ENCODE measurements at regions not wholly inside any gene's neighbourhood (a gene's known extent, or its start where the extent isn't known, plus 50 kb on each side); places are given as distances from the start of the nearest gene placed in this dataset.

- TF ChIP-seq POLR2A (IDR thresholded peaks at IDR 0.05): no peak
- no peak for TF ChIP-seq CTCF (IDR thresholded peaks at IDR 0.05)
- Histone ChIP-seq H3K4me1 (no peaks in the 10 kb centered on the region), H3K36me3 (no peaks in the 10 kb centered on the region), H3K4me3 (no peak overlapping the region), H3K27me3 (no peaks in the 10 kb centered on the region), H3K9me3 (no peaks in the 10 kb centered on the region), H3K27ac (no peak overlapping the region)
- DNase-seq: no peak
Measured at GRCh38 chr9:99478469-99479027, 256.5 kb downstream of the SEC61B start.

- no peak for DNase-seq
- Histone ChIP-seq H3K9me3 (no peaks in the 10 kb centered on the region), H3K4me3 (no peak overlapping the region), H3K36me3 (no peaks in the 10 kb centered on the region), H3K27me3 (no peaks in the 10 kb centered on the region), H3K4me1 (no peaks in the 10 kb centered on the region), H3K27ac (no peak overlapping the region)
- no peak for TF ChIP-seq POLR2A (IDR thresholded peaks at IDR 0.05)
- TF ChIP-seq CTCF (IDR thresholded peaks at IDR 0.05): no peak
Measured at GRCh38 chr9:99479929-99480328, 257.8 kb downstream of the SEC61B start.

- no peak overlapping the region for H3K4me3 ChIP-seq
- TF ChIP-seq CTCF (IDR thresholded peaks at IDR 0.05) (no peak), POLR2A (IDR thresholded peaks at IDR 0.05) (no peak)
- H3K4me1 ChIP-seq: no peaks in the 10 kb centered on the region
- H3K27ac ChIP-seq: no peak overlapping the region
- no peaks in the 10 kb centered on the region for H3K36me3 ChIP-seq
- H3K27me3 ChIP-seq: no peaks in the 10 kb centered on the region
- no peaks in the 10 kb centered on the region for H3K9me3 ChIP-seq
- no peak for DNase-seq
Measured at GRCh38 chr9:99485459-99485858, 263.4 kb downstream of the SEC61B start.

- TF ChIP-seq CTCF (IDR thresholded peaks at IDR 0.05) (no peak), POLR2A (IDR thresholded peaks at IDR 0.05) (no peak)
- Histone ChIP-seq H3K4me1 (no peaks in the 10 kb centered on the region), H3K27ac (no peak overlapping the region), H3K27me3 (no peaks in the 10 kb centered on the region), H3K36me3 (no peaks in the 10 kb centered on the region), H3K9me3 (no peaks in the 10 kb centered on the region), H3K4me3 (no peak overlapping the region)
- DNase-seq: no peak
Measured at GRCh38 chr9:99486684-99487083, 264.6 kb downstream of the SEC61B start.

- no peaks in the 10 kb centered on the region for H3K27me3 ChIP-seq
- H3K4me3 ChIP-seq: no peak overlapping the region
- TF ChIP-seq POLR2A (IDR thresholded peaks at IDR 0.05): no peak
- no peak for TF ChIP-seq CTCF (IDR thresholded peaks at IDR 0.05)
- no peak for DNase-seq
- H3K27ac ChIP-seq: no peak overlapping the region
- no peaks in the 10 kb centered on the region for H3K4me1 ChIP-seq
- no peaks in the 10 kb centered on the region for H3K9me3 ChIP-seq
- H3K36me3 ChIP-seq: no peaks in the 10 kb centered on the region
Measured at GRCh38 chr9:99488131-99489059, 266.3 kb downstream of the SEC61B start.
